Endothelial cell of umbilical vein (primary cell): ENCODE measurements at regions not wholly inside any gene's neighbourhood (a gene's known extent, or its start where the extent isn't known, plus 50 kb on each side); places are given as distances from the start of the nearest gene placed in this dataset.

Experiments used
- BruUV-seq: library from RNA; stranded (reverse); fragments of 400-500 nt; replicated peaks from 2 replicates; lab custom pipeline; 2021; lab: Mats Ljungman, UMichigan
- CTCF ChIA-PET: fragments of 300-600, 350-600 bp; sonication (Branson Sonifier 250); formaldehyde crosslinking; loops from one replicate; lab custom pipeline; 2021; ENCODE audit warnings: antibody characterized with exemption, inconsistent platforms; lab: Charles Lee
- POLR2A ChIA-PET: fragments of 300-600, 350-600 bp; sonication (Branson Sonifier 250); formaldehyde crosslinking; loops from one replicate; lab custom pipeline; 2021; ENCODE audit warnings: antibody characterized with exemption, inconsistent platforms; lab: Charles Lee
- DNase-seq: peaks from one replicate; pipeline ENCODE4 v3.0.0-alpha.2; 2011; ENCODE audit warnings: low read depth, low spot score
- FAIRE-seq: peaks from 2 replicates; lab custom pipeline; 2011; peaks lifted over from hg19 to GRCh38; lab: Jason Lieb, UNC
- H2AFZ ChIP-seq: 2 replicates; pipeline ENCODE4 v1.6.0; 2012; ENCODE audit warnings: low read depth, low read length, control low read depth, inconsistent platforms
- H3K27ac ChIP-seq: 2 replicates; pipeline ENCODE4 v1.5.1; 2011; ENCODE audit warnings: low read depth, mild to moderate bottlenecking, control low read depth, low read length, moderate library complexity; ENCODE audit not compliant: insufficient read depth
- H3K27me3 ChIP-seq, 2 experiments: 2 replicates each; pipeline versions ENCODE4 v1.6.0 to v1.6.1; 2011; ENCODE audit warnings: low read length in 2 of 2, mixed read lengths in 1 of 2; ENCODE audit not compliant: control insufficient read depth in 2 of 2, insufficient read depth in 2 of 2
- H3K36me3 ChIP-seq, 2 experiments: 2 replicates in 1 of 2; 3 replicates in 1 of 2; pipeline ENCODE4 v1.5.1; 2011; ENCODE audit warnings: low read length in 2 of 2, mild to moderate bottlenecking in 1 of 2, moderate library complexity in 1 of 2; ENCODE audit not compliant: control insufficient read depth in 2 of 2, insufficient read depth in 2 of 2; ENCODE audit errors: extremely low read depth in 1 of 2
- H3K4me1 ChIP-seq: 3 replicates; pipeline ENCODE4 v1.5.1; 2011; ENCODE audit warnings: mild to moderate bottlenecking, low read length; ENCODE audit not compliant: control insufficient read depth, insufficient read depth; ENCODE audit errors: extremely low read depth
- H3K4me2 ChIP-seq: 2 replicates; pipeline ENCODE4 v1.6.1; 2011; ENCODE audit warnings: low read length, control low read depth, mixed read lengths; ENCODE audit not compliant: insufficient read depth
- H3K4me3 ChIP-seq, 3 experiments: fragments of 200-600 bp in 1 of 3; sonication (generic), shearing (Covaris generic) in 1 of 3; replicated peaks in 1 of 3; 2 replicates each; pipeline ENCODE4 v1.5.1; 2011 to 2016; ENCODE audit warnings: control low read depth in 3 of 3, low read length in 3 of 3, mild to moderate bottlenecking in 2 of 3, inconsistent platforms in 1 of 3, low read depth in 1 of 3, moderate library complexity in 1 of 3; ENCODE audit not compliant: insufficient read depth in 1 of 3
- H3K79me2 ChIP-seq: 2 replicates; pipeline ENCODE4 v1.6.0; 2012; ENCODE audit warnings: low read length, inconsistent platforms; ENCODE audit not compliant: control insufficient read depth, insufficient read depth
- H3K9ac ChIP-seq: replicated peaks from 2 replicates; pipeline ENCODE3; 2011; ENCODE audit warnings: low read length, control low read depth; ENCODE audit not compliant: insufficient read depth; ENCODE audit errors: extremely low read depth
- H3K9me1 ChIP-seq: replicated peaks from 3 replicates; pipeline ENCODE4 v1.6.0; 2011; ENCODE audit warnings: mild to moderate bottlenecking, low read length; ENCODE audit not compliant: control insufficient read depth, insufficient read depth; ENCODE audit errors: extremely low read depth
- H3K9me3 ChIP-seq: replicated peaks from 2 replicates; pipeline ENCODE4 v1.5.1; 2012; ENCODE audit warnings: low read length, inconsistent platforms; ENCODE audit not compliant: control insufficient read depth, insufficient read depth
- H4K20me1 ChIP-seq: replicated peaks from 2 replicates; pipeline ENCODE3; 2011; ENCODE audit warnings: mild to moderate bottlenecking, low read length; ENCODE audit not compliant: control insufficient read depth, insufficient read depth; ENCODE audit errors: extremely low read depth
- EZH2 ChIP-seq: IDR thresholded peaks from 2 replicates; pipeline ENCODE4 v1.6.1; 2012; ENCODE audit warnings: borderline replicate concordance, low read depth, mild to moderate bottlenecking, moderate library complexity, low read length, inconsistent platforms; ENCODE audit not compliant: severe bottlenecking
- FOS ChIP-seq: IDR thresholded peaks from 2 replicates; pipeline ENCODE4 v1.6.1; 2011; ENCODE audit warnings: mild to moderate bottlenecking, low read length, moderate library complexity, borderline replicate concordance; ENCODE audit not compliant: insufficient read depth
- GATA2 ChIP-seq: IDR thresholded peaks from 2 replicates; pipeline ENCODE4 v1.7.0; 2011; ENCODE audit warnings: low read depth, mild to moderate bottlenecking, moderate library complexity, mixed read lengths, low read length; ENCODE audit not compliant: insufficient read length, insufficient read depth
- JUN ChIP-seq: IDR thresholded peaks from 2 replicates; pipeline ENCODE4 v1.6.1; 2011; ENCODE audit warnings: borderline replicate concordance, low read depth; ENCODE audit not compliant: insufficient read length, insufficient read depth
- MAX ChIP-seq: IDR thresholded peaks from 2 replicates; pipeline ENCODE4 v1.6.1; 2011; ENCODE audit not compliant: insufficient read depth, insufficient read length
- MYC ChIP-seq: IDR thresholded peaks from one replicate; pipeline ENCODE4 v1.6.1; 2011; ENCODE audit warnings: mild to moderate bottlenecking, low read depth, low read length
- POLR2A ChIP-seq: IDR thresholded peaks from 2 replicates; pipeline ENCODE4 v1.6.1; 2012; ENCODE audit warnings: low read depth, mild to moderate bottlenecking, control low read depth, low read length
- POLR2AphosphoS5 ChIP-seq: IDR thresholded peaks from 2 replicates; pipeline ENCODE4 v1.6.1; 2012; ENCODE audit warnings: low read depth, mild to moderate bottlenecking, control low read depth, low read length, moderate library complexity; ENCODE audit not compliant: insufficient read depth
- dilution Hi-C: fragments of 300-500 bp; cut with MboI; formaldehyde crosslinking; loops from one replicate; pipeline ENCODE4 v1.15.0; 2019; ENCODE audit warnings: low sequenced_read_pairs; ENCODE audit not compliant: extremely low pct_ligation_motif_present
- intact Hi-C: fragments of 100-400 bp; cut with micrococcal nuclease; formaldehyde crosslinking; loops from one replicate; pipeline ENCODE4 v1.10.0; 2022
- TF ChIP-seq, protein P1 (sequence below), 2 donors: IDR thresholded peaks; 1 replicate in 1 of 2; 2 replicates in 1 of 2; pipeline ENCODE4 v1.5.1; 2011; ENCODE audit warnings: low read length in 2 of 2, mild to moderate bottlenecking in 2 of 2, moderate library complexity in 2 of 2, control low read depth in 1 of 2, inconsistent platforms in 1 of 2, low read depth in 1 of 2; ENCODE audit not compliant: insufficient read depth in 1 of 2; ENCODE audit errors: extremely low read depth in 1 of 2

DNA sequence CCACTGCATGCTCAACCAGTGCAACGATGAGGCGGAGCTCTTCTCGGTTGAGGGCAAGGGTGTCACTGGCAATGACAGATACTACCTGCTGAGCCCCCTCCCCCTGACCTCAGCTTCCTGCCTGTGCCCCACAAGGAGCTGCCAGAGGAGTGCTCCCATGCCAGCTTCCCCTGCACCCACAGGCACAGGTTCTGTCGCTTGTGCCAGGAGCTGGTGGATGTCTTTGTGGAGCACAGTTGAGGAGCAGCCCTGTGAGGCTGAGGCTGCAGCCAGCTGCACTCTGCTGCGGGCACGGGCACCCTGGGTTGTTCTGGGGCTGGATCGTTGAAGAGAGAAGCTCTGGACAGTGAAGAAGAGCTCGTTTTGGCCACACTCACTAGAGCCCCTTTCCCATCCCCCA is 165.3 kb upstream of the ZNF267 start:
- H3K4me2 ChIP-seq: no peak overlapping the region
- no peaks in the 10 kb centered on the region for H3K79me2 ChIP-seq
- no peak overlapping the region for H3K27ac ChIP-seq
- no peak for DNase-seq
- POLR2A ChIA-PET: no interaction called here
- H3K9me3 ChIP-seq: no peaks in the 10 kb centered on the region
- intact Hi-C loops (no loop called here), dilution Hi-C loops (no loop called here)
- H3K27me3 ChIP-seq: no peaks in the 10 kb centered on the region
- no peak for TF ChIP-seq EZH2
- TF ChIP-seq POLR2AphosphoS5: no peak
- TF ChIP-seq, protein P1, sequence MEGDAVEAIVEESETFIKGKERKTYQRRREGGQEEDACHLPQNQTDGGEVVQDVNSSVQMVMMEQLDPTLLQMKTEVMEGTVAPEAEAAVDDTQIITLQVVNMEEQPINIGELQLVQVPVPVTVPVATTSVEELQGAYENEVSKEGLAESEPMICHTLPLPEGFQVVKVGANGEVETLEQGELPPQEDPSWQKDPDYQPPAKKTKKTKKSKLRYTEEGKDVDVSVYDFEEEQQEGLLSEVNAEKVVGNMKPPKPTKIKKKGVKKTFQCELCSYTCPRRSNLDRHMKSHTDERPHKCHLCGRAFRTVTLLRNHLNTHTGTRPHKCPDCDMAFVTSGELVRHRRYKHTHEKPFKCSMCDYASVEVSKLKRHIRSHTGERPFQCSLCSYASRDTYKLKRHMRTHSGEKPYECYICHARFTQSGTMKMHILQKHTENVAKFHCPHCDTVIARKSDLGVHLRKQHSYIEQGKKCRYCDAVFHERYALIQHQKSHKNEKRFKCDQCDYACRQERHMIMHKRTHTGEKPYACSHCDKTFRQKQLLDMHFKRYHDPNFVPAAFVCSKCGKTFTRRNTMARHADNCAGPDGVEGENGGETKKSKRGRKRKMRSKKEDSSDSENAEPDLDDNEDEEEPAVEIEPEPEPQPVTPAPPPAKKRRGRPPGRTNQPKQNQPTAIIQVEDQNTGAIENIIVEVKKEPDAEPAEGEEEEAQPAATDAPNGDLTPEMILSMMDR (IDR thresholded peaks at IDR 0.05; ENCODE audit: extremely low read depth in 1 of 2, insufficient read depth in 1 of 2, low read depth in 1 of 2, low read length in 2 of 2): no peak
- no peak for TF ChIP-seq MAX
- TF ChIP-seq MYC: no peak
- no peak for TF ChIP-seq FOS
- TF ChIP-seq POLR2A: no peak
- TF ChIP-seq JUN: no peak
- TF ChIP-seq GATA2: no peak
- H2AFZ ChIP-seq: no peak overlapping the region
- no peaks in the 10 kb centered on the region for H4K20me1 ChIP-seq
- no peak for FAIRE-seq
- no peaks in the 10 kb centered on the region for H3K4me1 ChIP-seq
- no peak overlapping the region for H3K4me3 ChIP-seq
- no peak overlapping the region for H3K9ac ChIP-seq
- H3K36me3 ChIP-seq: no peaks in the 10 kb centered on the region
- no TSS peak for BruUV-seq
- no peaks in the 10 kb centered on the region for H3K9me1 ChIP-seq
- CTCF ChIA-PET: no interaction called here
